ENCODE measurements at regions not wholly inside any gene's neighbourhood (a gene's known extent, or its start where the extent isn't known, plus 50 kb on each side); places are given as distances from the start of the nearest gene placed in this dataset.

DNA sequence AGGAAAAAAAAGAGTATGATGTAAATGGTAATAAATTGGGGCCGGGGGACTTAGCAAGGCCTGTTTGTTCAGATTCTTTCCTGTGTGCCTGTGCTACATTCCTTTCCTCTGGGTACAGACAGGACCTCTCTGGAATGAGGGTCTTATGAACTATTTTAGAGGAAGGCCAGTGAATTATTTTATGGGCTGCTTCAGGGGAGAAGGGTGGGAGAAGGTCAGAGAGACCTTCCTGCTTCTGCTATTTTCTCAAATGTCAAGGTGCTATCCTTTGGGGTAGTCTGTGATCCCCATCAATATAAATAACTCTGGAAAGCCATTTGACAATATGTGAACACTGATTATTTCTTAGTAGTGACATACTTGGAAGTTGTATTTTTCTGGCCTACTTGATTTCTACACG, 426.5 kb downstream of the SH2D4B start:
- TF ChIP-seq EP300 (IDR thresholded peaks at IDR 0.05): no peak
- TF ChIP-seq POLR2A (IDR thresholded peaks at IDR 0.05): no peak
- TF ChIP-seq CTCF (IDR thresholded peaks at IDR 0.05): no peak
